ENCODE measurements at regions not wholly inside any gene's neighbourhood (a gene's known extent, or its start where the extent isn't known, plus 50 kb on each side); places are given as distances from the start of the nearest gene placed in this dataset.

GRCh38 chr2:121969766-121970639 lies 214.6 kb downstream of the TSN start:
- DNase-seq: no peak

- DNase-seq: no peak
These were observed 216.8 kb downstream of the TSN start for GRCh38 chr2:121972203-121972602.

GRCh38 chr2:121974897-121975661 lies 219.6 kb downstream of the TSN start:
- peak; percentile 76 for DNase-seq

GRCh38 chr2:121976926-121977325 lies 221.5 kb downstream of the TSN start:
- no peak for DNase-seq

- DNase-seq: peak; percentile 11
These were observed 221.9 kb downstream of the TSN start for GRCh38 chr2:121977326-121977725.

GRCh38 chr2:121992700-121993099 lies 237.2 kb downstream of the TSN start:
- DNase-seq: no peak

- no peak for DNase-seq
These were observed 238.2 kb downstream of the TSN start for GRCh38 chr2:121993682-121994081.

- no peak for DNase-seq
These were observed 239.1 kb downstream of the TSN start for GRCh38 chr2:121994238-121995206.

GRCh38 chr2:121998751-121999150 lies 243.3 kb downstream of the TSN start:
- no peak for DNase-seq

- DNase-seq: peak; percentile 56
These were observed 243.8 kb downstream of the TSN start for GRCh38 chr2:121999264-121999663.

- no peak for DNase-seq
These were observed 245.3 kb downstream of the TSN start for GRCh38 chr2:122000556-122001340.

- no peak for DNase-seq
These were observed 246.0 kb downstream of the TSN start for GRCh38 chr2:122001441-122001874.

- no peak for DNase-seq
These were observed 247.9 kb downstream of the TSN start for GRCh38 chr2:122003196-122003940.

- no peak for DNase-seq
These were observed 251.7 kb downstream of the TSN start for GRCh38 chr2:122007126-122007525.

GRCh38 chr2:122007577-122007976 lies 252.1 kb downstream of the TSN start:
- DNase-seq: no peak

GRCh38 chr2:122009561-122009960 lies 254.1 kb downstream of the TSN start:
- DNase-seq: no peak

- peak; percentile 61 for DNase-seq
These were observed 256.2 kb downstream of the TSN start for GRCh38 chr2:122011493-122012270.

GRCh38 chr2:122018736-122019135 lies 263.3 kb downstream of the TSN start:
- no peak for DNase-seq

GRCh38 chr2:122019724-122020123 lies 264.3 kb downstream of the TSN start:
- no peak for DNase-seq

- DNase-seq: no peak
These were observed 264.9 kb downstream of the TSN start for GRCh38 chr2:122020377-122020776.
